HG03159 (cell line): ENCODE measurements at regions not wholly inside any gene's neighbourhood (a gene's known extent, or its start where the extent isn't known, plus 50 kb on each side); places are given as distances from the start of the nearest gene placed in this dataset.

Experiments used
- ATAC-seq: cut with Tn5 transposase; IDR thresholded peaks from one replicate; pipeline ENCODE4 v1.9.1; 2021; ENCODE audit warnings: mild to moderate bottlenecking, moderate library complexity; ENCODE audit not compliant: unreplicated experiment

GRCh38 chr9:75397836-75398235, 309.5 kb downstream of the OSTF1 start:
- no peak for ATAC-seq

DNA sequence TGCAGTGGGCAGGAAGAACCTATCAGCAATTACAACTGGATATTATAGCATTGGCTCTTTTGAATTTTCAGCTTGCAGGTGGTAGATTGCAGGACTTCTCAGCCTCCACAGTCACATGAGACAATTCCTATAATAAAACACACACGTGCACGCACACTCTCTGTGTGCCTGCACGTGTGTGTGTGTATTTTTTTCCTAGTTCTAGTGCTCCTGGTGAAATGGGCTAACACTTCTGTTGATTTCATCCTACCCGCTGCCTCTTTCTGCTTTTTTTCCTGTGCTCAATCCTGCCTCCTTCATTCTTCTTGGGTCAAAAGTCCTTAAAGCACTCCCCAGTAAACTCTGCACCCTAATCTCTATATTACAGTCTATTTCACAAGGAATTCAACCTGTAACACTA, 320.1 kb downstream of the OSTF1 start:
- no peak for ATAC-seq

DNA sequence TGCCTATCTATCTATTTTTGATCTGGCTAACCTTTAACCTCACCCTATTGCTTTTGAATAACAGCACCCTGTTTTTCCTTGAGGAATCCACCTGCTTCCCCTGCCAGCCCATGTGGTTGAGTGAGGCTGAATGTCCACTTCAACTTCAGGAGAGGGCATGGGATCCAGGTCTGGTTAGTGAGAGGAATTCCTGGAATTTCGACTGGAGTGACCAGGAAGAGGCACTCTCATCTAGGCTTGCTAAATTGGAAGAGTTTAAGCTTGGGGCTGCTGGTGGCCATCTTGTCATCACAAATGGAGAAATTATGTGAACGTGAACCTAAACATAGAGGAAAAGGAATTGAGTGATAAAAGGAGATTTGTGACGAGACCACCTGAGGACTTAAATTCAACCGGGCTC, 322.1 kb downstream of the OSTF1 start:
- no peak for ATAC-seq

- ATAC-seq, result no peak
Measured at GRCh38 chr9:75414371-75415160, 326.3 kb downstream of the OSTF1 start.

GRCh38 chr9:75417471-75417870, 329.2 kb downstream of the OSTF1 start:
- no peak for ATAC-seq

- peak; percentile 86 for ATAC-seq
Measured at GRCh38 chr9:75418518-75418917, 330.2 kb downstream of the OSTF1 start.

DNA sequence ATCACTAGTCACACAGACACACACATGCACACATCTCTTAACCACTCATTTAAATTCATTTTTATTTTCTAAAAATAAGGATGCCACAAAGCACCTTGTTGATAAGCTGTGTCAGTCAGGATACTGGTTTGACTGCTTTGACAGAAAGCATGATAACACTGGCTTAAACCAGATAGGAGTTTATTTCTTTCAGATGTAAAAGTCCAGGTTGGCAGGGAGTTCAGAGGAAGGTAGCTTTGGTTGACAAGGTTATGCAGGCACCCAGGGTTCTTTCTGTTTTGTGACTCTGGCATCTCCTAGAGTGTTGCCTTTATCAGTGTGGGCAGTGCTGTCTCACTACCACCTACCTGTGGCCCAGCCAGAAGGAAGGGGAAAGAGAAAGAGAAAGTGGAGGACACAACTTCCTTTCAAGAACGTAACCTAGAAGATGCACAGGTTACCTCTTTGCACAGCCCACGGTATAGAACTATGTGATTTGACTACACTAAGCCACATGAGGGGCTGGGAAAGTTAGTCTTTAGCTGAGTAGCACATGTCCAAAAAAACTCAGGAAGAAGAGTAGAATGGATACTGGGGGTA, 334.7 kb downstream of the OSTF1 start:
- no peak for ATAC-seq

GRCh38 chr9:75429531-75430475, 341.5 kb downstream of the OSTF1 start:
- no peak for ATAC-seq

DNA sequence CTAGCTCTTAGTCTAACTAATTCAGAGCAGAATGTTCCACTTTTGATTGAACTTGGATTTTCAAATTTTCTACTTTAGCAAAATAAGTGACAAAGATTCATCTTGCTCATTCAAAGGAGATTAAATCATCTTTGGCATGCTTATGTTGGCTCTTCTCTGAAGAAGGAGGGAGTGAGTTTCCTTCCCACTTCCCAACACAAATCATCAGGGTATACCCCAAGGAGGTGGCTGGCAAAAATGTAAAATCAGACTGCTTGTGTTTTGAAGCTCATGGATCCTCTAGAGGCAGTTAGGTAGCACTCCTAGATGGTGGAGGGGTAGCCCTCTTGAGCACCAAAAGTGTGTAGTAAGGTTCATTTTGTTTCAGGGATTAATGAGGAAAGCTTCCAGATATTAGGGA, 343.1 kb downstream of the OSTF1 start:
- no peak for ATAC-seq

DNA sequence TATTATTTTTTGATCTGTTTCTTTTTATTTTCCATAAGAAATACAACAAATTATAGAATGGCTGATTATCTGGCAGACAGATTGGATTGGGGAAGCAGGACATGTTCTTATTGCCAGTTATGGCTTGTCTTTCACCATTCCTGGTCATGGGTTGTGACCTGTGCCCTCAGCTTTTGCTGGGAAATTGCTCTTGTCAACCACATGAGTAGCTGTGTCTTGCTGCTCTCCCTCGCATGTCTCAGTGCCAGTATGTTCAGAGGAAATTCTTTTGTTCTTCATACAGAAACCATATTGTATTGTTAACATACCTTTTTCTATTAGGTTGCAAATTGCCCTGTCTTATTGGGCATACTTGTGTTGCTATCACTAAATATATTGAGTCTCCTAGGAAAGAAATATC, 344.1 kb downstream of the OSTF1 start:
- no peak for ATAC-seq

GRCh38 chr9:75432888-75433287, 344.6 kb downstream of the OSTF1 start:
- no peak for ATAC-seq

GRCh38 chr9:75438716-75439115, 350.4 kb downstream of the OSTF1 start:
- ATAC-seq, result no peak

DNA sequence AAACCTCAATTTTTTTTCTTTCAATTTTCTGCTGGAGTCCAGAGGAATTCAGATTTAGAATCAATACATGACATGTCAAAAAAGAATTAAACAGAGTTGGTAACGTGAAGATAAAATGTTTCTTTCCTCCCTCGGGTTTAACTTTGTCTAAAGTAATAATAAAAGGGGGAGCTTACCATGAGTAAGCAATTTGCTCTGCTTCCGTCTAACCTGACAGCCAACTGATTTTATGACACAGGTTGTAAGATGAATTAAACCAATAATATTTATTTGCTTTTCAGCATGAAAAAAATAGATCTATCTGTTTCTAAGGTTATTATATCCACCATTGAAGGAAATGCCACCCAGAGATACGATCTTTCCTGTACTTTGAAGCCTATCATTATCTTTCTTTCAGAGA, 352.6 kb downstream of the OSTF1 start:
- ATAC-seq, result no peak

DNA sequence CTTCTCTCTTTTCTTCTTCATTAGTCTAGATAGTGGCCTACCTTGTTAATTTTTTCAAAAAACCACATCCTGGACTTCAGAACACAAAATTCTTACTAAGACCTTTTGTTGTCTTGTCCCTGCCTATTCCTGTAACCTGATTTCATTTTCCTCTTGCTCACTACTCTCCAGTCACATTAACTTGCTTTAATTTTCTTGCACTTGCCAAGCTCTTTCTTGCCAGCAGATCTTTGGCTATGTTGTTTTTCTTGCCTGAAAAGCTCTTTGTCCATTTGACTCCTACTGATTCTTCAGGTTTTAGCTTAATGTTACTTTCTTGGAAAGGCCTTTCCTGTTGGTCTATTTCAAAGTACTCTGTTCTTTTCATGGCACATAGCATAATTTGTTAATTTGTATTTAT, 356.8 kb downstream of the OSTF1 start:
- ATAC-seq, result no peak

GRCh38 chr9:75447281-75447680, 359.0 kb downstream of the OSTF1 start:
- no peak for ATAC-seq

GRCh38 chr9:75448281-75448680, 360.0 kb downstream of the OSTF1 start:
- ATAC-seq, result no peak

- ATAC-seq, result no peak
Measured at GRCh38 chr9:75448955-75449354, 360.6 kb downstream of the OSTF1 start.

DNA sequence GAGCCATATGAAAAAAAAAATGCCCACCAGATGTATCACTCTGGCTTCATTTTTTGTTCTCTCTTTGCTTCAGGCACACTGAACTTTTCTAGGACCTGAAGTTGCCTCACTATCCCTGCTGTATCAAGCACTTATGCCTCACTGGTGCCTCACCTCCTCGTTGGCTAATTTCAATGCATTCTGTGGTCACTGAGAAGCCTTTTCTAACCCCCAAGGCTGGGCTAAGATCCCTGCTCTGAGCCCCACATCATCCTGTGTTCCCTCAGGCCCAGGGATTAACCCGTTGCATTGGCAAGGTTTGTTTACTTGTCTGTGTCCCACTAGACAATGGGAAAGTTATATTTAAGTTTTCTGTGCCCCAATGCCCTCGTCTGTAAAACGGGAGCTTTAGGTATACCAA, 362.7 kb downstream of the OSTF1 start:
- ATAC-seq, result no peak

- ATAC-seq, result no peak
Measured at GRCh38 chr9:75451505-75451904, 363.2 kb downstream of the OSTF1 start.

DNA sequence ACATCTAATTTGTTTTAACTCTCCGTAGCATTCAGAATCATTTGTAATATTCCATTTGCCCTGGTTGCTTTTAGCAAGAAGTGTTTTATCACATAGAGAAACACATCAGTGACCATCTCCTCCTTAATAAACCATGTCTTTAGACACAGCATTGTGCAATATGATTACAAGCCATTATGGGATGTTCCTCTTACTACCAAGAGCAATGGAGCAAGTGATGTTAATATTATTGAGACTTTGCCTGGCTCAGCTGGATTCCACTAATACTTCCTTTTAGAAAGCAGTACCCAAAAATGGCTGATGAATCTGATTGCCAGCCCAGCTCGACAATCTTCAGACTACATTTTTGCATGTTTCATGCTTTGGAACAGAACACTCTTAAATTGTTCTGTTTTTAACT, 364.2 kb downstream of the OSTF1 start:
- ATAC-seq, result no peak

DNA sequence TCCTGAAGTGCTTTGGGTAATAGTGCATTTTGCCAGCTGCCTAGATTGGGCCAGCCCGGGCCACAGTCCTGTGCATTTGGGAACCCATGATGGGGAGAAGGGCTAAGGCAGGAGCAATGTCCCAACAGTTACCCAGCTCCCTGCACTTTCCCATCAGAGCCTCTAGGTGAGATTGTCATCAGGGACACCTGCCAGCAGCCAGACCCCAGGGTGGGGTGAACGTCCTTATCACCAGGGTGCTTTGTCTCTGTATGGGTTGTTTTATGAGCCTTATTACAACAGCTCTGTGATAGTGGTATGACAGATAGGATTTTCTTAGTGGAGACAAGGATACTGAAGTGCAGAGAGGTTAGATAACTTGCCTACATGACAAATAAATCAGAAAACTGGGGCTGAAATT, 365.7 kb downstream of the OSTF1 start:
- ATAC-seq, result no peak

GRCh38 chr9:75454891-75455290, 366.6 kb downstream of the OSTF1 start:
- no peak for ATAC-seq
